Umbilical cord (tissue), 1 donor: ENCODE measurements at regions not wholly inside any gene's neighbourhood (a gene's known extent, or its start where the extent isn't known, plus 50 kb on each side); places are given as distances from the start of the nearest gene placed in this dataset.

Experiments used
- DNase-seq: peaks from one replicate; pipeline ENCODE4 v3.0.0-alpha.2; 2015; ENCODE audit warnings: low spot score

DNA sequence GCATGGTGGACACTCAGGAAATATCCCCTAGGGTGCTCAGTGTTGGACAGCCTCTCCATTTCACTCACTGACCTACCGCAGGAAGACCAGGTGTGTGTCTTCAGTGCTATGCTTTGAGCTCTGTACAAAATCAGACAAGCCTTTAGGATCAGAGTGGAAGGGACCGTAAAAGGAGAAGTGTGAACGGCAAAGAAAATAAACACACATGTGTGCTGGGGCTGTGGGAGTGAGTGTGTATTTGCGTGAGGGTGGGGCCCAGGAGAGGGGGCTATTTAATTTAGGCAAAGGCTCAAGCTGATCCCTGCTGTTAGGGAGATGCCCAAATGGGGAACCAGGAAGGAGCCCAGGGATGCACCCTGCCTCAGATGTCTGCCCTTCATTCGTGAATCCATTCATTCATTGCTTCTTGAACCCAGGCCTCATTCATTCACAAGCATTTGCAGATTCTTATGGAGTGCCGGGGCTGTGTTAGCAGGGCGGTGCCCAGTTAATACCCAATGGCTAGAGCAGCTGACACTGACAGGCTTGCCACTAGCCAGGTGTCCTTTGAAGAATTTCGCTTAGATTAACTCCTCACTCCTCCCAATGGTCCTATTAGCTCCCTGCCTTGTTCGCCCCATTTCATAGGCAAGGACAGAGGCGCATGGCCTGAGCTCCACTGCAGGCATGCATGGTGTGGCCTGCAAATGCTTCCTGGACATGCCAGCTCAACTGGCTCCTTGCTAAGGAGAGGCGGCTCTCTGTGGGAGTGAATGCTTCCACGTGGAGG is 296.7 kb upstream of the FOXF1 start:
- DNase-seq: no peak

DNA sequence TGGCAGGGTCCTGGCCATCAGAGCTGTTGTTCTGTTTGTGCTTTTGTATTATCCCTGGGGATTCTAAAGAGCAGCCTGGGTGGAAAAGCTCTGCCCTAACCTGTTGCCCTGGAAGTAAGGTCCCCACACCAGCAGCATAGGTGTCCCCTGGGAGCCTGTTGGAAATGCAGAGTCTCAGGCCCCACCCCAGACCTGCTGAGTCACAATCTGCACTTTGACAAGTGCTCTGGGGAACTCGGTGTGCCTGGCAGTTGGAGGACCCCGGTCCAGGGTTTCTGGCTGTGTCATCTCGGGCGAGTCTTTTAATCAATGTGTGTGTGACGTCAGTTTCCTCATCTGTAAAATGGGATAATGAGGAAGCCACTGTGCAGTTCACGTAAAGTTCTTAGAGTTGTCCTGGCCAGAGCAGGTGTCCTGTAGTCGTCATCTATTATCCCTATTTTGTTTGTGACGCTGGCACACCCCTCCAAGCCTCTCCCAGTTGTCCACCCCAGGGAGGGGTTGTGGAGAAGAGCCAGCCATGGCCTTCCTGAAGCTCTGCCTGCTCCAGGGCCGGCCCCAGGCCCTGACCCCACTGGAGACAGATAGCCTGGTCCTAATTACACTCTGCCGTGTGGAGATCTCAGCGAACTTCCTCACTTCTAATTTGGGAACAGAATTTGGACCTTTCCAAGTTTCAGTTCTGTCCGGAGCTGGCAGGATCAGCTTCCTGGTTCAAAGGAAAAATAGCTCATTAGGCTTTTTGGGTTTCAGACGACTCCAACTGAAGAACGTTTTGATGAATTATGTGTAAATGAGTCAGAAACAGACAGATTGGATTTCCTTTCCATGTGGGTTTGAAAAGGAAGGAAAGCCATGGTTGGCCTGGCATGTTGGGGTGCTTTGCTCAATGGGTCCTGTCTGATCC is 295.7 kb upstream of the FOXF1 start:
- DNase-seq: no peak

DNA sequence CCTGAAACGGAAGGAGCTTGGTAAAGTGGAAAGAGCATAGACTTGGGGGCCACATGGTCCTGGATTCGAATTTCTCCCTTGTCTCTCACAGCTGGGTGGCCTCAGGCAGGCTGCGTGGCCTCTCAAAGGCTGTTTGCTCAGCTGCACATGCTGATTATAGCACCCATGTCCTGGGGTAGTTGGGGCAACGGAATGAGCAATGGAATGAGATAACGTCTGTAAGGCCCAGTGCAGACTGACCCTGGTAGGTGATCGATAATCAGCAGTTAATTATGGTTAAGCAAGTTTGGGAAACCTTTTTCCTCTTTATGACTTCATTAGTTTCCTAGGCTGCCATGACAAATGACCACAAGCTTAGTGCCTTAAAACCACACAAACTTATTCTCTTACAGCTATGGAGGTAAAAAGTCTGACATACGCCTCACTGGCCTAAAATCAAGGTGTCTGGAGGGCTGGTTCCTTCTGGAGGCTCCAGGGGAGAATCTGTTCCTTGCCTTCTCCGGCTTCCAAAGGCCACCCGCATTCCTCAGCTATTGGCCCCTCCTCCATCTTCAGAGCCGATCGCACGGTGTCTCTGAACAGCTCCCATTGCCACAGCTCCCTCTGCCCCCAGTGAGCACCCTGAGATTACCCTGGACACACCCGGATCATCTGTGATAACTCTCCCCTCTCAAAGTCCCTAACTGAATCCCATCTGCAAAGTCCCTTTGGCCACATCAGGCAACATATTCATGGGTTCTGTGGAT is 294.9 kb upstream of the FOXF1 start:
- no peak for DNase-seq

- DNase-seq: no peak
These were observed 294.2 kb upstream of the FOXF1 start for GRCh38 chr16:86215979-86216585.

- no peak for DNase-seq
These were observed 293.7 kb upstream of the FOXF1 start for GRCh38 chr16:86216591-86216990.

DNA sequence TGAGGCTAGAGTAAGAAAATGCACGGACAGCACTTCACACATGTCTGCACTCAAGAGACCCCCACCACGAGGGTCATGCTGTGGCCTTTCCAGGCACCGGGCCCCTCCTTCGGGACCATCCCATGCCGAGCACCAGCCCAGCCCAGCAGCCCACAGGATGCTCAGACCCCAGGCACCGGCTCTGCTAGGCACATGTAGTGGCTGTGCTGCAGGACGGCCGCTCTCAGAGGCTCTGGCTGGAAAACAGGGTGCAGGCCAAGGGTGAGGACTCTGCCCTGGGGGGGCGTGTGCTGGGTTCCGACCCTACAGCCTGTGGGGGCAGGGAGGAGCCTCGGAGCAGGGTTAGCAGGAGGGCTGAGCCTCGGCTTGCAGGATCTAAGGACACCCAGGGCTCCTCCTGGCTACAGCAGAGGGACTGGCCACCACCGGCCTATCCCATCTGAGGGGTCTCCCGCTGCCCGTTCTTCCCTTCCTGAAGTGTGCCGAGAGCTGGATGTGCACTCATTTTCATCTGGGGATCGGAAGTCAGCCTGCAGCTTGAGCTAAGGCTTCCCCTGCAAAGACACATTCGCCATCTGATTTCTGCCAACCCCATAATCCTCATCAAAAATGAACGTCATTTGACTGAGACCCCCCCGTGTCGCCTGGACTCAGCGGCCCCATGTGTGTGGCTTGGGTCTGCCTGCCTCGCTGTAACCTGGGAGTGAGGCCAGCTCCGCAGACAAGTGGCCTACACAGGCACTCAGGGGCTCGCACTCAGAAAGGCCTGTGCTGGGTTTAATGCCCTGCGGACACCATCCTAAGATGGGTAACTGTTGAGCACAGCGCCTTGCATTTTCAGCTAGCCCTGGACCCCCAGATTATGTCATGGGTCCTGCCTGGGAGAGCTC is 293.1 kb upstream of the FOXF1 start:
- no peak for DNase-seq

GRCh38 chr16:86217891-86218270 is 292.4 kb upstream of the FOXF1 start:
- DNase-seq: no peak

DNA sequence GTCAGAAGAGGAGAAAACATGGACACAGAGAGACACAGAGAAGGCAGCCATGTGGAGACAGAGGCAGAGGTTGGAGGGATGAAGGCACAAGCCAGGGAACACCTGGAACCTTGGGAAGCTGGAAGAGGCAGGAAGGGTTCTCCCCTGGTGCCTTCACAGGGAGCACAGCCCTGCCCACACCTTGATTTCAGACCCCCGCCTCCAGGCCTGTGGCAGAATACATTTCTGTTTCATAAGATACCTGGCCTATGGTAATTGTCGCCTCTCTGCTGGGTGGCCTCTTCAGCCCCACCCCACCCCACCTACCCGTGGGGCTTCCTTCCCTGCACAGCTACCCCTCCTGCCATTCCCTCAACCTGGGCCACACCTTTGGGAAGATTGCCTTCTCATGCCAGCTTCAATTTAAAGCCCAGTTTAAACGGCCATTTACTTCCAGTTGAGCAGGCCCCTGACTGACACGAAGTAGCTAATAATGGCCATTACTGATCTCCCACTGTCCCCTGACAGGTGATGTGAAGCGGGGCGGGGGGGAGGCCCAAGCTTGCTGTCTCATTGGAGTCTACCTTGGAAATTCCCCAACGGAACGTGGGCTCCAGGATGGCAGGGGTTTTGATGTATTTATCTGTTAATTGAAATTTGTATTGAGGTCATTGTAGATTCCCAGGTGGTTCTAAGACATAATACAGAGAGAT is 291.7 kb upstream of the FOXF1 start:
- no peak for DNase-seq

GRCh38 chr16:86219655-86220445 is 290.5 kb upstream of the FOXF1 start:
- peak; percentile 83 for DNase-seq

GRCh38 chr16:86220561-86220960 is 289.8 kb upstream of the FOXF1 start:
- DNase-seq: no peak

GRCh38 chr16:86221085-86221484 is 289.2 kb upstream of the FOXF1 start:
- no peak for DNase-seq

DNA sequence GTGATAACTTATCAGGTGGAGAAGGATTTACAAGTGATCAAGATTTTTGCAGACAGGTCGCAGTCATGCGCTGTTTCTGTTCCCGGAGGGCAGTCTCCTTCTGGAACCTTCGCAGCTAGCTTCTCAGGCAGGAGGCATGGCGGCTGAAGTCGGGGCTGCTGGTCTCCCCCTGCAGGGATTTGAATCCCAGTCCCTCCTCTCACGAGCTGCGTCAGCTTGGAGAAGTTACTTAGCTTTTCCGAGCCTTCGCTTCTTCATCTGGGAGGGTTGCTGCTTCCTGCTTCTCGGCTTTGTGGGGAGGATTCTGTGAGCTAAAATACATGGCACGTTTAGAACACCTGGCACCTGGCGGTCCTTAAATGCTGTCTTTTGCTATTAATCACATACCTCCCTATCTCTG is 287.8 kb upstream of the FOXF1 start:
- DNase-seq: peak; percentile 68

DNA sequence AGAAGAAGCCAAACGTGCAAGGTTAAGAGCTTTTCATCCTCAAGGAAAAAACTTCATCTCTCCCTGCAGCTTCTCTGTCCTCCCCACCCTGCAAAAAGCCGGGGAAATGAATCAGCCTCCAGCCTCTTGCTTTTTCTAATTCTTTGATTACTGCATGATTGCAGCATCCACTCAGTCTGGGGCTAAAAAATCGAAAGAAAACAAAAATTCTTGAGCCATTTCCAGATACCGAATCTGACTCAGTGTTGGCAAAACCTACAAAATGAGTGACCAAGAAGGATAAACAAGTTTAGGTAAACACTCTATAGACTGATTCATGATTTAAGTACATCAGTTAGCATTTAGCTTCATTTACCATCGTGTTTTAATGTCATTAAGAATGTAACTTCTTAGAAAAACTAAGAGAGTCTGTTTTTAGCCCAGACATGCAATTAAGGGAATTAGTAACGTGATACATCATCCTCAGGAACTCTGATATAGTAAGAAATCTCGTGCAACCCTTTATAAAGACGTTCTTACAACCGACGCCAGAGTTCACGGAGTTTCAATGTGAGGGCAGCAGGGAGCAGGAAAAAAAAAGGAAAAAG is 287.3 kb upstream of the FOXF1 start:
- DNase-seq: peak; percentile 65

GRCh38 chr16:86224126-86224525 is 286.2 kb upstream of the FOXF1 start:
- no peak for DNase-seq

DNA sequence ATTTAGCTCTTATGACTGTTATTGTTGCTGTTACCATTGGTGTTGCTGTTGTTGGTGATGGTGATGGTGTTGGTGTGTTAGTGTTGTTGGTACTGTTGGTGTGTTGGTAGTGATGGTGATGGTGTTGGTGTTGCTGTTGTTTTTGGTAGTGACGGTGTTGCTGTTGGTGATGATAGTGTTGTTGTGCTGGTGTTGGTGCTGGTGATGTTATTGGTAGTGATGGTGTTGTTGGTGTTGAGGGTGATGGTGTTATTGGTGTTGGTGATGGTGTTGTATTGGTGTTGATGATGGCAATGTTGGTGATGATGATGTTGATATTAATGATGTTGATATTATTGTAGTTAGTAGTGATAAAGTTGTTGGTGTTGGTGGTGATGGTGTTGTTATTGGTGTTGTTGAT is 285.7 kb upstream of the FOXF1 start:
- DNase-seq: no peak

- no peak for DNase-seq
These were observed 284.4 kb upstream of the FOXF1 start for GRCh38 chr16:86225905-86226371.

GRCh38 chr16:86227041-86227440 is 283.3 kb upstream of the FOXF1 start:
- DNase-seq: no peak

DNA sequence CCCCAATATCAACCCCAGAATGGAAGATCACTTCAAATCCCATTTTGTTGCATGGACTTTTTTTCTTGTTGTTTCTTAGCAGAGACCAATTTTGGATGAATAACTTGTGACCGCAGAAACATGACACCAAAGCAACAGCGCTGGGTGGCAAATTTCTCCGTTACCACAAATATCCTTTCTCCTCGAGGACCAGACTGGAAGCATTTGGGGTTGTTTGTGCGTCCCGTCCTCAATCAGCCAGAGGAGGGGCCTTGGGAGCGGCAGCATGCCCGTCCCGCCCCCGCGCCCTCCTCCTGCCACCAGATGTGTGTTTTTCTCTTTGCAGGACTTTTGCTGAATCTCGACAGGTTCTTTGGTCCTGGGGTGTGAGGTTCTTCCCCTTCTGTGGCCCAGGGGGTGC is 282.5 kb upstream of the FOXF1 start:
- DNase-seq: no peak

- no peak for DNase-seq
These were observed 281.6 kb upstream of the FOXF1 start for GRCh38 chr16:86228713-86229112.
